Esophagus squamous epithelium (tissue), 5 donors: ENCODE measurements at regions not wholly inside any gene's neighbourhood (a gene's known extent, or its start where the extent isn't known, plus 50 kb on each side); places are given as distances from the start of the nearest gene placed in this dataset.

Experiments used
- DNase-seq: peaks from one replicate; lab custom pipeline; 2025; lab: John Stamatoyannopoulos, UW
- H3K27ac ChIP-seq, 4 donors: fragments of 200-600 bp; sonication (generic); one replicate each; pipeline ENCODE4 v1.5.1; 2016 to 2019; ENCODE audit warnings: mild to moderate bottlenecking in 1 of 4
- H3K27me3 ChIP-seq, 4 donors: fragments of 200-600 bp; sonication (generic); 1 replicate in 3 of 4; 2 replicates in 1 of 4; pipeline versions ENCODE4 v1.5.1 to v1.6.0; 2017 to 2021; ENCODE audit warnings: antibody characterized with exemption in 1 of 4
- H3K36me3 ChIP-seq, 3 donors: fragments of 200-600 bp; sonication (generic); one replicate each; pipeline ENCODE4 v1.5.1; 2016 to 2019
- H3K4me1 ChIP-seq, 3 donors: fragments of 200-600 bp; sonication (generic); one replicate each; pipeline ENCODE4 v1.5.1; 2017 to 2019
- H3K4me3 ChIP-seq, 4 donors: fragments of 200-600 bp; sonication (generic); 1 replicate in 3 of 4; 2 replicates in 1 of 4; pipeline ENCODE4 v1.5.1; 2016 to 2019; ENCODE audit warnings: mild to moderate bottlenecking in 2 of 4, moderate library complexity in 1 of 4
- H3K9me3 ChIP-seq, 3 donors: fragments of 200-600 bp; sonication (generic); one replicate each; pipeline ENCODE4 v1.5.1; 2016 to 2019
- POLR2A ChIP-seq, 4 donors: fragments of 450-650 bp; IDR thresholded peaks; one replicate each; pipeline ENCODE4 v1.6.1; 2017; ENCODE audit warnings: antibody characterized with exemption in 4 of 4, mild to moderate bottlenecking in 4 of 4, moderate library complexity in 3 of 4
- WGBS, 2 donors: methylation state at CpG; one replicate each; pipeline ENCODE4 v1.1.5; 2018; 5-methylcytosine and 5-hydroxymethylcytosine counted together
- intact Hi-C: fragments of 100-400 bp; cut with DNase I; formaldehyde crosslinking; loops from one replicate; pipeline ENCODE4 v1.15.0; 2022
- TF ChIP-seq, protein P1 (sequence below), 6 experiments: fragments of 450-650 bp in 4 of 6; fragments of 200-600 bp in 2 of 6; sonication (generic) in 2 of 6; IDR thresholded peaks; one replicate each; pipeline ENCODE4 v1.5.1; 2016 to 2019; ENCODE audit warnings: antibody characterized with exemption in 6 of 6, mild to moderate bottlenecking in 4 of 6, moderate library complexity in 4 of 6
- donor health status: DM: yes; HTN: yes; CAD: no.

DNA sequence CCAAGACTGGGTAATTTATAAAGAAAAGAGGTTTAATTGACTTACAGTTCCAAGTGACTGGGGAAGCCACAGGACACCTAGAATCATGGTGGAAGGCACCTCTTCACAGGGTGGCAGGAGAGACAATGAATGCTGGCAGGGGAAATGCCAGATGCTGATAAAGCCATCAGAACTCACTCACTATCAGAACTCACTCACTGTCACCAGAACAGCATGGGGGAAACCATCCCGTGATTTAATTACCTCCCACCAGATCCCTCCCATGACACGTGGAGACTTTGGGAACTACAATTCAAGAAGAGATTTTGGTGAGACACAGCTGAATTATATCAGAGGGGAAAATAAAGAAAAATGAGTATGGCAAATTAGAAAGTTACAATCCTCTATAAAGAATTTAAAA is 310.9 kb downstream of the BCHE start:
- H3K27ac ChIP-seq, result no peak overlapping the region
- intact Hi-C loops, result no loop called here
- 4 to 35% methylated on average over 2 of the region's 2 CpGs for WGBS, 2 donors
- H3K4me1 ChIP-seq, result no peaks in the 10 kb centered on the region
- no peak for DNase-seq
- no peaks in the 10 kb centered on the region for H3K27me3 ChIP-seq
- no peaks in the 10 kb centered on the region for H3K36me3 ChIP-seq
- no peaks in the 10 kb centered on the region for H3K9me3 ChIP-seq
- H3K4me3 ChIP-seq, result no peak overlapping the region
- TF ChIP-seq, protein P1, sequence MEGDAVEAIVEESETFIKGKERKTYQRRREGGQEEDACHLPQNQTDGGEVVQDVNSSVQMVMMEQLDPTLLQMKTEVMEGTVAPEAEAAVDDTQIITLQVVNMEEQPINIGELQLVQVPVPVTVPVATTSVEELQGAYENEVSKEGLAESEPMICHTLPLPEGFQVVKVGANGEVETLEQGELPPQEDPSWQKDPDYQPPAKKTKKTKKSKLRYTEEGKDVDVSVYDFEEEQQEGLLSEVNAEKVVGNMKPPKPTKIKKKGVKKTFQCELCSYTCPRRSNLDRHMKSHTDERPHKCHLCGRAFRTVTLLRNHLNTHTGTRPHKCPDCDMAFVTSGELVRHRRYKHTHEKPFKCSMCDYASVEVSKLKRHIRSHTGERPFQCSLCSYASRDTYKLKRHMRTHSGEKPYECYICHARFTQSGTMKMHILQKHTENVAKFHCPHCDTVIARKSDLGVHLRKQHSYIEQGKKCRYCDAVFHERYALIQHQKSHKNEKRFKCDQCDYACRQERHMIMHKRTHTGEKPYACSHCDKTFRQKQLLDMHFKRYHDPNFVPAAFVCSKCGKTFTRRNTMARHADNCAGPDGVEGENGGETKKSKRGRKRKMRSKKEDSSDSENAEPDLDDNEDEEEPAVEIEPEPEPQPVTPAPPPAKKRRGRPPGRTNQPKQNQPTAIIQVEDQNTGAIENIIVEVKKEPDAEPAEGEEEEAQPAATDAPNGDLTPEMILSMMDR (IDR thresholded peaks at IDR 0.05), result no peak
- TF ChIP-seq POLR2A (IDR thresholded peaks at IDR 0.05), result no peak

GRCh38 chr3:165523801-165524200 is 313.4 kb downstream of the BCHE start:
- H3K4me1 ChIP-seq, result no peaks in the 10 kb centered on the region
- no peak for DNase-seq
- H3K27me3 ChIP-seq, result no peaks in the 10 kb centered on the region
- intact Hi-C loops, result no loop called here
- no peaks in the 10 kb centered on the region for H3K9me3 ChIP-seq
- H3K36me3 ChIP-seq, result no peaks in the 10 kb centered on the region
- H3K4me3 ChIP-seq, result no peak overlapping the region
- TF ChIP-seq, protein P1 (IDR thresholded peaks at IDR 0.05), result no peak
- TF ChIP-seq POLR2A (IDR thresholded peaks at IDR 0.05), result no peak
- H3K27ac ChIP-seq, result no peak overlapping the region

GRCh38 chr3:165522386-165522785 is 314.8 kb downstream of the BCHE start:
- intact Hi-C loops, result no loop called here
- Histone ChIP-seq H3K9me3 (no peaks in the 10 kb centered on the region), H3K4me1 (no peaks in the 10 kb centered on the region), H3K27ac (no peak overlapping the region), H3K4me3 (no peak overlapping the region), H3K36me3 (no peaks in the 10 kb centered on the region), H3K27me3 (no peaks in the 10 kb centered on the region)
- 71 to 74% methylated on average over 1 of the region's 1 CpG for WGBS, 2 donors
- TF ChIP-seq, protein P1 (IDR thresholded peaks at IDR 0.05), result no peak
- TF ChIP-seq POLR2A (IDR thresholded peaks at IDR 0.05), result no peak
- DNase-seq, result no peak

DNA sequence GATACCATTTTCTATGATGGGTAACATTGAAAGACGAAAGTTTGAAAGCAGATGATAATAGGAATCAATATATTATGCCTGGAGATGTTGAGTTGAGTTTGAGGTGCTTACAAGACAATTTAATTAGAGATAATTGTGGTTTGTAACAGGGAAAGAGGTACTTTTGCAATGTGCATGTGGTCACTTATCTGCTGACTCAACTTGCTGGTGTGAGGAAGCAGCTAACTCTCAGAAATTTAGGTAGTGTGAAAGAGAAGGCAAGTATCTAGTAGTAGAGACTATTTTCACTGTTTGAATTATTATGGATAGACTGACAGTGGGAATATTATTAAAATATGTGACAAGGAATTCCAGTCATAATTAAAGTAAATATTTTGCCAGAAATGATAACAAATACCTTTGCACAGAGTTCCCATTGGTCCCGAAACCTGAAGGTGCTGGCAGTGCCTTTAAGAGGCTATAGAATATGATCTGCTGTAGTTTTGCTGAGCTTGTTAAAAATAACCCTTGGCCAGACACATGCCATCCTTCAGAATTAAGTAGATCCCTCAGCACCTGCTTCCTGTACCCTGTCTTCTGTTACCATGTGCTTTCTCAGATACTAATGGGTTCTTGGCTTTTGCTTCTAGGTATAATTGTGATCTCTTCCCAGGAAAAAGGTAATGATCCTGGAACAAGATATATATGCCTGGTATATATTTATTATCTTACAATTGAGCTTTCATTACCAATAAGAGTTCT is 315.9 kb downstream of the BCHE start:
- no peaks in the 10 kb centered on the region for H3K36me3 ChIP-seq
- H3K4me3 ChIP-seq, result no peak overlapping the region
- H3K4me1 ChIP-seq, result no peaks in the 10 kb centered on the region
- no peak for DNase-seq
- H3K27me3 ChIP-seq, result no peaks in the 10 kb centered on the region
- TF ChIP-seq, protein P1 (IDR thresholded peaks at IDR 0.05), result no peak
- TF ChIP-seq POLR2A (IDR thresholded peaks at IDR 0.05), result no peak
- WGBS, 2 donors, result 53 to 60% methylated on average over 2 of the region's 2 CpGs
- no peaks in the 10 kb centered on the region for H3K9me3 ChIP-seq
- intact Hi-C loops, result no loop called here
- H3K27ac ChIP-seq, result no peak overlapping the region

DNA sequence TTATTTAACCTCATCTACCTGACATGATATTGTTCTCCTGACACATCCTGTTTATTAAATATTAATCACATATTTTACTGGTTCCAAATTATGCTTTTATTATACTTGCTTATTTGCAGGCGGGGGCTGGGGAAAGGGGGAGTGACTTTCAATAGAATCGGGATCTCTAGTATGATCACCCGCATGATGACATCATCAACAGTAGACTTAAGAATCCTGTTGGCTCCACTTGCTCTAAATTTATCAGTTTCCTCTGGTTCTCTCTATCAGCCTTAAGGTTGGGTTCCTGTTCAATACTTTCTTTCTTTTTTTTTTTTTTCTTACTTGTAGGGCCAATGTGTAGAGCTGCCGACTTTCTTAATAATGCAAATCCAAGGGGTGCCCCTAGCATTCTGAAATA is 317.5 kb downstream of the BCHE start:
- Histone ChIP-seq H3K27me3 (no peaks in the 10 kb centered on the region), H3K4me1 (no peaks in the 10 kb centered on the region), H3K36me3 (no peaks in the 10 kb centered on the region), H3K27ac (no peak overlapping the region), H3K9me3 (no peaks in the 10 kb centered on the region), H3K4me3 (no peak overlapping the region)
- 78 to 87% methylated on average over 4 of the region's 4 CpGs for WGBS, 2 donors
- intact Hi-C loops, result no loop called here
- TF ChIP-seq, protein P1 (IDR thresholded peaks at IDR 0.05), result no peak
- DNase-seq, result no peak
